Stimulated activated CD8-positive, alpha-beta memory T cell treated with anti-CD3 and anti-CD28 coated beads, Interleukin-15, amount 100 ng/mL, for 48 hours (primary cell): ENCODE measurements at regions not wholly inside any gene's neighbourhood (a gene's known extent, or its start where the extent isn't known, plus 50 kb on each side); places are given as distances from the start of the nearest gene placed in this dataset.
"Not testable (repeated sequence)": the region's sequence is repeated elsewhere in the genome, so short reads cannot be mapped to it uniquely, and the experiment has no call there.

Source experiments
- DNase-seq, 2 donors: peaks; one replicate each; pipeline ENCODE4 v3.0.0-alpha.2; 2020; ENCODE audit warnings: low read depth in 2 of 2

DNA sequence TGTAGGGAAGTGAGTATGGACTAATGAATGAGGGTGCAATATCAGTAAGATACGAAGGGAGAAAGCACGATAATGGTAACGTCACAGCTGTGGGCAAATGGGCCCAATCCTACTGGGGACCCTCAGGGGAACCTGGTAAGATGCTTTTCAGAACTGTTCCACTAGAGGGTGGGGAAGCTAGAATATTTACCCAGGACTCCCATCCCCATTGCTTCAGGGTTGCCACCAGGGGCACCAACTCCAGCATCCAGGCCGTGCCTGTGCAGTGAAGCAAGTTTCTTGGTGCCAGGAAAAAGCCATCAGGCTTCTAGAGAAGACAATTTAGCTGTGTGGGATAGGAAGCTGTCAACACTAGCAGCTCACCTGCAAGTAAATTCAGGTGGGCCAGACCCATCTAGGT, 409.3 kb downstream of the AGTPBP1 start:
- DNase-seq: no peak

DNA sequence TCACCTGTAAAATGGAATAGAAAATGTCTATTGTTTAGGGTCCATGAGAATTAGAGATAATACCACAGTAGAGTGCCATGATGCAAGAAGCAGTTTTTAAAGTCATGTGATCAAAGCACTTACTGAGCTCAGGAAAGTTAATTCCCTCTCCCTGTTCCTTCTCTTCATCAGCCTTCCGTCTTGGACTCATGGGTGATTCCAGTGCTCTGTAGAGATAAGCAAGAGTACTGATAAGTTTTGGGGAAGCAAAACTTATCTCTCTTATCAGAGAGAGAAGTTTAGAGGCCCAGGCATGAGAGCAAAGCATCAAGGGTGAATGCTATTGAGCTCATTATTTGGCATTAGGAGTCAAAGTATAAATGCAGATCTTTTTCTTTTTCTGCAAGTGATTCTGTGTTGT, 410.1 kb downstream of the AGTPBP1 start:
- no peak for DNase-seq

DNA sequence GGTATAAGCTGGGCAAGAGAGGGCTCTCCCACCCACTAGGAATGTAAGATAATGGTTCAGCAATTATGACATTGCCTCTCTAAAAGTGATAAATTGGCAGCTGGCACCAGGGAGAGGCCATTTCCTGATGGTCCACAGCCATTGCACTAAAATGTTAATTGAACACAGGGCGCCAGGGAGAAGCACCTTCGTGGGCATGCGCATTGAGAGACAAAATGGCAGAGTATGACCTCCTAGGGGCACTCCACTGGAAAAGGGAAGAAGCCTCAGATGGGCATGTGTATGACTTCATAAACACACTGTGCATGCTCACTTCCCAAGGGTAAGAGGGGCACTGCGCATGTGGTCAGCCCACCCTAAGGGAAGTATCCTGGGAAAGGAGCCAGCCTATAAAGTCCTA, 419.2 kb downstream of the AGTPBP1 start:
- DNase-seq: no peak

DNA sequence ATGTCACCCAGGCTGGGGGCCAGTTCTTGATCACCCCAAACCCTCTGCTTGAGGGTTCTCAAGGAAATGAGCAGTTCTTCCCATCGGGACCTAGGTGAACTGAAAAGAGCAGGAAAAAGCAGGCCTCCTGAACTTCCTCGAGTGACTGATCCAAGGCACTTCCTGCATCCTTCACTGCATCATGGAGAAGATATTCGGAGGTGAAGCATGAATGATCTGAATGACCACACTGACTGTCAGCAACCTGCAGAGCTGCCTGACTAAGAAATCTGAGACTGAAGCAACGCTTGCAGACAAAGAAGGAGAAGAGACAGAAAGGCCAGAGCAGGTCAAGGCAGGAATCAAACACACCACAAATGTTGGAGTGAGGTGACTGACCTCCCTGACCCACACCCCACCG, 420.2 kb downstream of the AGTPBP1 start:
- no peak for DNase-seq

DNA sequence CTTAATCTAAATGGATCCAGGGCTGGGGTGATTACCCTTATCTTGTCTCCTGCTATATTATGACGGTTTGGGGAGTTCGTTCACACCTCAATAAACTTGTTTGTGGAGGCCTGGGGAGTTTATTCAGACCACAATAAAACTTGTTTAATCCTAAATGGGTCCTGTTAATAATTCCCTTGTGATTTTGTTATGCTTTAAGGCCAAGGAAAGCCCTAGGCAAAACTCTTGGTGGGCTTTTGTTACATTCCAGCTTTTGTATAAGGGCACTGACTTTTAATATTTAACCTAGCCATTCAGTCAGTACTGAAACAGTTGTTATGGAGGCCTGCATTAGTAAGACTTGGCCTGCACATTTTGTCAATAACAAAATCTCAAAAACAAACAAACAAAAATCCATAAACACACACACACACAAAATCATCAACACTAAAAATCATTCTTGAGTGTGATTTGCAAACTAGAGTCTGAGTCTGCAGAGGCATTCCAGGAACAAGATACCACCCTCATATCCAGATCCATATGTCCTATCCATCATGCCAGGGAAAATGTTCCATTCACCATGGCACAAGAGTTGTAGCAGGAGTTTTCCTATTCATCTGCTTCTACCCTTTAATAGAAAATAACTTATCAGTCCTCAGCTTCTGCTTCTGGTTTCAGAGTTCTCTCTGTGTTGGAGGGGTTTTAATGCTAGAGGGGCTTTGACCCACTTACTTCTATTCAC, 421.7 kb downstream of the AGTPBP1 start:
- no peak for DNase-seq

DNA sequence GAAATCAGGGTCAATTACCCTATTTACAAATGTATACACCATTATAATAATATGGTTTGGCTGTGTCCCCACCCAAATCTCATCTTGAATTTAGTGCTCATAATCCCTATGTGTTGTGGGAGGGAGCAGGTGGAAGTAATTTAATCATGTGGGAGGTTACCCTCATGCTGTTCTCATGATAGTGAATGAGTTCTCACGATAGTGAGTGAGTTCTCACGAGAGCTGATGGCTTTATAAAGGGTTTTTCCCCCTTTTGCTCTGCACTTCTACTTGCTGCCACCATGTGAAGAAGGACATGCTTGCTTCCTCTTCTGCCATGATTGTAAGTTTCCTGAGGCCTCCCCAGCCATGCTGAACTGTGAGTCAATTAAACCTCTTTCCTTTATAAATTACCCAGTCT, 426.2 kb downstream of the AGTPBP1 start:
- DNase-seq: not testable (repeated sequence)

DNA sequence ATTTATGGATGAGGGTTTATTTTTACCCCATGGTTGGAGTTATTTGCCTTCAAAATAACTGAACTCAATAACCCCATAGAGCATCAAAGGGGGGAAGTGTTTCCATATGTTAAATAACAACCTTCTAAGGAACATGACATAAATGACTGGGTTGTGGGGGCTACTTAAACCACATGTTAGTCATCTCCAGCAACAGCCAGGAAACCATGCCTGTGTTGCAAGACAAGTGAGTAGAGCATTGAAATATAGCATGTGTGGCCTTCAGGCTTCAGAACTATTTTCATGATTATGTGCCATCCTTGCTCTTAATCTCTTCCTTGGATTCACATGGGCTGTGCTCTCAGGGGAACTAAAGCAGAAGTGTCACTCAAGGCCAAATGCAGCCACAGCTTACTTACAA, 431.2 kb downstream of the AGTPBP1 start:
- DNase-seq: no peak

DNA sequence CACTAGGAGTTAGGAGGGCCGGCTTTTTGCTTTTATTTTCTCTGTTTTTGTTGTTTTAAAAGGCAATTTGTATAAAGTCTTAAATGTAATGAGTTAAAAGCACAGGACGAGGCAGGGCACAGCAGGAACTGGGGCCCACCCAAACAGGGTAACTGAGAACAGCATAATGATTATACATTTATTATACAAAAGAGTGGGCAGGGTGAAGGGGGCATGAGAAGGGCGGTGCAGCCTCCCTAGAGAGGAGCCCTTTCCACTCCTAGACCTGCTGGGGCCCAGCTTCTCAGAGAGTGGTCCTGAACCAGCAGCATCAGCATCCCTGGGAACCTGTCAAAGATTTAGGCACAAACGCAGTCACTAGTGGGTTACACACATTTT, 438.0 kb downstream of the AGTPBP1 start:
- no peak for DNase-seq

DNA sequence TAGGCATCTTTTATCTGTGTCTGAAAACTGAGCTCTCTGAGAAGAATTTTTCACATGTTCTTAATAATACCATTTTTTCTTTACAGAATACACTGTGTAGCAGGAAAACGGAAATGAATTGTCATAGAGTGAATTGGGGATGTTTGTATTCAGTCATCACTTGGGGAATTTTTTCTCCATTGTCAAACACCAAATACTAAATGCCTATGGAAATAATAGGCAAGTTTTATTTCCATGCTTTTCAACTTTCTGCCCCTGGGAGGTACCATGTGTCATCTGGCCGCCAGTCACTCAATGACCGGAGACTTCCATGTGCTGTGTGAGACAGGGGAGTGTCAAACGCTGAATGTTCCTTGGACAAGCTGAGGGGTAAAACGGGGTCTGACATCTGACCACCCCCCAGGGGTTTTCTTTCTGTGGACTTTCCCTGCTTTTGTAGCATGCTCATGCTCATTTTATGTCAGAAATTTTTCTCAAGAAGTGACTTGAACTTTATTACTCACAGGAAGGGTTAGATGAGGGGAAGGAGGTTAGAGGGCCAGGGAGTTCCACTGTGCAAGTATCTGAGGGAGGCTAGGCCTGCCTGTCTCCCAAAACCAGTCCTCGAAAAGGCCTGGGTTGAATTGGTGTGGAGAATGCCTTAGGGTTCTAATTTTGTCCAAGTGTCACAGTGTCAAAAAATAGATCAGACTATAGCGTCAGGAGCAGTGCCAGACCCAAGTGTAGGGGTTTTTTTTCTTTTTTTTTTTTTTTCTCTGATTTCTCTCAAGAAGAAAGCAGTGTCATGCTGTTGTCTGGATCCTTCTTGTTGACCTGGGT, 438.6 kb downstream of the AGTPBP1 start:
- no peak for DNase-seq

DNA sequence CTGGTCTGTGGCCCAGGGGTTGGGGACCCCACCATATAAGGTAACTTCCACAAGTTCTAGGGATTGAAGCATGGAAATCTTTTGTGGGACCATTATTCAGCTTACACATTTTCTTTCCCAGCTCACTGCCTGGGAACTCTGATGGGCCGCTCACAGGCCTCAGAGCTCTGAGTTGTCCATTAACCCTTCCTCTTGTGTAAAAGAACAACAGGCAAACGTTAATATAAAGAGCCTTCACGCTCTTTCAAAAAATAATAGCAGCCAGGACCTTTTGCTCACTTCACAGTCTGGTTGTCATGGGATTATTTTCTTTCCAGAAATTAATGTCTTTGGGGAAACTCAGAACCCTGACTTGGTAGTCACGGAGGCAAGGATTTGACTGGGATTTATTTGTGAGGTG, 443.3 kb downstream of the AGTPBP1 start:
- DNase-seq: no peak

DNA sequence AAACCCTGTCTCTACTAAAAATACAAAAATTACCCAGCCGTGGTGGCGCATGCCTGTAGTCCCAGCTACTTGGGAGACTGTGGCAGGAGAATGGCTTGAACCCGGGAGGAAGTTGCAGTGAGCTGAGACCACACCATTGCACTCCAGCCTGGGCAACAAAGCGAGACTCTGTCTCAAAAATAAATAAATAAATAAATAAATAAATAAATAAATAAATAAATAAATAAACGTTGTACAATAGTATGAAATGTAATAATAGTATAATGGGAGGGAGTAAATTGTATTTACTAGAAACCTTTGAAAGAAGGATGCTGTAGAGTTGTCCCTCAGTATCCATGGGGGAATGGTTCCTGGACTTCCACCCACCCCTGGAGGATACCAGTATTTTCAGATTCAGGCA, 446.5 kb downstream of the AGTPBP1 start:
- DNase-seq: not testable (repeated sequence)

DNA sequence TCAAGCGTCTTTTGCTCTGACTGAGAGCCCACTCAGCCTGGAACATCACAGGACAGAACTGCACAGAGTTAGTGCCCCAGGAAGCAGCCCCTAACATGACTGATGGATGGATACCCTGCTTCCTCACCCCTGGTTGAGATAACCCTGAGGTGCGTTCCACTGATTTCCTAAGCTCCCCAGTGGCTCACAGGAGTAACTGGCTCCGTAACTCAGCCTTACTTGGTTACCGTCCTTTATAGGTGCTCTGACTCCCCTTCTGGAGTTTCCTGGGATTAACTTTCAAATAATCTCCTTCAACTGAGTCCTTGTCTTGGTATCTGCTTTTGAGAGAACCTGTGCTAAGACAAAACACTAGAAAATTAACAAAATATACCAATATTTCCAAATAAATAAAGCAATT, 449.5 kb downstream of the AGTPBP1 start:
- no peak for DNase-seq

DNA sequence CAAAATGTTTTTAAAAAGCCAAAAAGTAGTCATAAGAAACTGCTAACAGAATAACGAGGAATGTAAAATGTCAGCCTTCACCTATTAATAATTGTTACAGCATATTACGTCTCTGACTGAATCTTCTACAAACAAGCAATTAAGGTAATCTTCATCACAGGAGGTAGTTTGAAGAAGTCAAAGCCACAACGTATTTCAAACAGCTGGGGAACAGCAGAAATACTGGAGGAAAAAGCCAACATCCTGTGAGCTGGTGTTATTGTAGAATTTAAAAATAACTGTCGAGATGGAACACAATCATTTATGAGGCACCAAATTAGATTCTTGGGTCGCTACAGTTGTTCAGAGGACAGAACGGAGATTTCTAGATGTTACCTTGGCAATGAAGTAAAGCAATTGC, 450.5 kb downstream of the AGTPBP1 start:
- DNase-seq: no peak

DNA sequence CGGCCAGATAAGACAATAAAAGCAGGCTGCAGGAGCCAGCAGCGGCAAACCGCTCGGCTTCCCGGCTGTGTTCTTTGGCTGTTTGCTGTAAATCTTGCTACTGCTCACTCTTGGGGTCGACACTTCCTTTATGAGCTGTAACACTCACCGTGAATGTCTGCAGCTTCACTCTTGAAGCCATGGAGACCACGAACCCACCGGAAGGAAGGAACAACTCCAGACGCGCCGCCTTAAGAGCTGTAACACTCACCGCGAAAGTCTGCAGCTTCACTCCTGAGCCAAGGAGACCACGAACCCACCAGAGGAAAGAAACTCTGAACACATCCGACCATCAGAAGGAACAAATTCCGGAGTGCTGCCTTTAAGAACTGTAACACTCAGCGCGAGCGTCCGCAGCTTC, 451.7 kb downstream of the AGTPBP1 start:
- DNase-seq: peak; percentile 3 to 10

DNA sequence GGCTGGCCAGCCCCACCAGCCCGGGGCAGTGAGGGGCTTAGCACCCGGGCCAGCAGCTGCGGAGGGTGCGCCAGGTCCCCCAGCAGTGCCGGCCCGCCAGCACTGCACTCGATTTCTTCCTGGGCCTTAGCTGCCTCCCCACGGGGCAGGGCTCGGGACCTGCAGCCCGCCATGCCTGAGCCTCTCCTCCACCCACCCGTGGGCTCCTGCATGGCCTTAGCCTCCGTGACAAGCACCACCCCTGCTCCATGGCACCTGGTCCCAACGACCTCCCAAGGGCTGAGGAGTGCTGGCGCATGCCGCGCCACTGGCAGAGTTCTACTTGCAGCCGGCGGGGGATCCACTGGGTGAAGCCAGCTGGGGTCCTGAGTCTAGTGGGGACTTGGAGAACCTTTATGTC, 452.6 kb downstream of the AGTPBP1 start:
- no peak for DNase-seq

DNA sequence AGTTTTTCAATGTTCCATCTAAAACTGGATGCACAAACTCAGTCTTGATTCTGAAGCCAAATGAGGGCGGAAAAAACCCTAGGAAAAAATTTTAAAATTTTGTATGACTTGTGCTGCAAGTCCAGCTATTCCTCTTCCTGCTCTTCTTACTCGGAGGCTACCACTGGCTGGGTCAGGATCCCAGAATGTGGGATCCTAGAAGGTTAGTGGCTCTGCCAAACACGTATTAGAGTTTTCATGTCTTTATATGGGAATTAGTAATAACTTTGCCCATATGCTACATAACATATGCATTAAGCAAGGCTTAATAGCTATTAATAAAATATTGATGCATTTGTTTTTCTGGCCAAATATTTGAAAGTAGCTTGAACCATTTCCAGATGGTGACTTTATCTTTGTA, 458.3 kb downstream of the AGTPBP1 start:
- no peak for DNase-seq

DNA sequence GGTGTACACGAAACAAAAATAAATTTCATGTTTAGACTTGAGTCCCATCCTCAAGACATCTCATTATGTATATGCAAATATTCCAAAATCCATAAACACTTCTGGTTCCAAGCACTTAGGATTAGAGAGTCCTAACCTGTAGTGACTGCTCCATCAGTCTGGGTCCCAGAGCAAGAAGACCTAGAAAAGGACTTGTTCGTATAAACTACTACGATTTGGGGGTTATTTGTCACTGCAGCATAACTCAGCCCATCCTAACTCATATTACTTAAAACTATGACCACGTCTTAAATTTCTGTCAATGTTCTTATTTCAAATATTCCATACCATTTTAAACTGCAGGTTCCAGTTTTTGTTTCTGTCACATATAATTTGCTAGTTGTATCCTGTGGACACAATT, 463.0 kb downstream of the AGTPBP1 start:
- no peak for DNase-seq

DNA sequence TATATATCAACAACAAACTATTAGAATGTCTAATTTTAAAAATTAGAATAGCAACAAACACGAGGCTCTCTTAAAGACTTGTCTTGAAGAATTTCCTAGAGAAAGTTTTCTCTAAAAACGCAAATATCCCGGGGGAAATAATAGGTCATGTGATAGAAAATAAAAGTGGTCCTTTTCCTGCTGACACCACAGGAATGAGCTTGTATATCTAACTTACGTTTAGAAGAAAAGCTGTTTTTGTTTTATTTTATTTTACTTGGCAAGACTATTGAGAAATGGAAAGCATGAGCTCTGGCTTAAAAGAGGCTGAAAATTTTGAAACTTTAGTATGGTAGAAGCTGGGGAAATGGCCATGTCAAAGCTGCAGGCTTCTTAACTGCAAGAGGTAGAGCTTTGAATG, 465.0 kb downstream of the AGTPBP1 start:
- no peak for DNase-seq

DNA sequence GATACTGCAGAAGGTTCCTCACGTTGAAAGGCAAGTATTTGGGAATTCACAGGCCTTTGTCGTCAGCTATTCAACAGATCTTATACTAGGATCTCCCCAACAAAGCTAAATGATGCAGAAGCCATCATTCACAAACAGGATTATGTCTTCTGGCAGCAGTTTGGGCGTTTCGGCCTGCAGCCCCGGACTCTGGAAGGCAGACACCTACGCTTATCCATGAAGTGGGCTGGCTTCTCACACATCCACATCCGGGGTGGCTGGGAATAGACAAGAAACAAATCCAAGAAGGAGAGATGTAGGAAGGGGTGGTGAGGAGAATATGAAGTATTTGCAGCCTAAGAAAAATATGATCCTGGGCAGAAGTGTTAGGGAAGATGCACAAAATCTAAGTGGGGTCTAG, 471.9 kb downstream of the AGTPBP1 start:
- DNase-seq: no peak

DNA sequence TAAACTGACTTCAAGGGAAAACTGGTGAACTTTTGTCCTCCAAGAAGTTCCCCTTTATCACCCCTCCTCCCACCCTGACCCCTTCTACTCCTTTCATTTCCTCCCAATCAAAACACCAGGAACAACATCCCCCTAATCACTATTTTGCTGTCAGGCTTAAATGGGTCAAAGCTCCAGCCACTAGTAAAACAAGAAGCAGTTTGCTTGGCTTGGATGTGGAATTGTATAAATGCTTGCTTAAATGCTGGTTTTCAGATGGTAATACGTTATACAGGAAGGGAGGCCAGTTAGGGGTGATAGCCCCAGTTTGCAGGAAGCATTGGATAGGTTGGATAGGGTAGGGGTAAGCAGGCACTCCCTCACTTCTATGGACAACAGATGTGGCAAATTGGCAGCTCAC, 473.6 kb downstream of the AGTPBP1 start:
- no peak for DNase-seq

DNA sequence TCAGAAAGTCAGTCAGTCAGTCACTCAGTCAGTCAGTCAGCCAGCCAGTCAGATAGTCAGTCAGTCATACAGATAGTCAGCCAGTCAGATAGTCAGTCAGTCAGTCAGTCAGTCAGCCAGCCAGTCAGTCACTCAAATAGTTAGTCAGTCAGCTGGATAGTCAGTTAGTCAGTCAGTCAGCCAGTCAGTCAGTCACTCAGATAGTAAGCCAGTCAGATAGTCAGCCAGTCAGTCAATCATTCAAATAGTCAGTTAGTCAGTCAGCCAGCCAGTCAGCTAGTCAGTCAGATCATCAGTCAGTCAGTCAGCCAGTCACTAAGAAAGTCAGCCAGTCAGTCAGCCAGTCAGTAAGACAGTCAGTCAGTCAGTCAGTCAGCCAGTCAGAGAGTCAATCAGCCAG, 477.1 kb downstream of the AGTPBP1 start:
- DNase-seq: no peak

DNA sequence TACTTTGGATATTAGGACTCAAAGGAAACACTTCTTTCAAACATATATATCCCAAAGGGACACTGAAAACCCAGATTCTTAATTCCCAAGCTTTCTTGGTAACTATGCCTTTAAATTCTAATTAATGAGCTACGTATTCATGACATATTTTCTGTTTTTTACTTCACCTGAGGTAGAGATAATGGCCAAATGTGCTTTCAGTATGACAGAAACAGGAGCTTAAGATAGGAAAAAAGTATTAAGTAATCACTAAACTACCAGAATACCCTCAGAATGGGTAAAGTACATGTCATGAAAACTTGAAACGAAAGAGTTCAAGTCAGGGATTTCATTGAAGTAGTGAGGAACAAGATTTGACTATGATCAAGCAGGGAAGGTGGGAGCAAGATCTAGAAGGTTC, 478.5 kb downstream of the AGTPBP1 start:
- no peak for DNase-seq

DNA sequence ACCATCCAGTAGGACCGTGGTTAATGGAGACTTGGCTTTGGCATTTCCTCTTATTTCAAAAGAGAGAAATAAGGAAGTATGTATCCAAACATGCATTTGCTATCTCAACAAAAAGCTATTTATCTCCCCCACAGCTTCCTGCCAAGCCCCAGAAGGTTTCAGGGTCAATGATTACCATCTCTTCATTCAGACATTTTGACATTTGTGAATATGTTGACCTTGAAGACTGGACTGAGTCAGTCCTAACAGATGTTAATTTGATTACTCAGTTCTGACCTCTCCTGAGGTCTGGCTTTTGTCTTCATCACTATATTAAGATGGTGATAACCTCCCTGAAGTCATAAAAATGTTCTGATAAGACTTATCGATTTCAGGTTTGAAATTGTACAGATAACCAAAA, 479.4 kb downstream of the AGTPBP1 start:
- no peak for DNase-seq
